ENCODE measurements at regions not wholly inside any gene's neighbourhood (a gene's known extent, or its start where the extent isn't known, plus 50 kb on each side); places are given as distances from the start of the nearest gene placed in this dataset.

- TF ChIP-seq TAF1 (IDR thresholded peaks at IDR 0.05; ENCODE audit: borderline replicate concordance, insufficient read depth, low read length), result no peak
- no peak for TF ChIP-seq POLR2AphosphoS5 (IDR thresholded peaks at IDR 0.05; ENCODE audit: low read depth, low read length)
- TF ChIP-seq FOXP2 (optimal IDR thresholded peaks at IDR 0.05; ENCODE audit: borderline replicate concordance, extremely low read depth, extremely low read length, insufficient read depth), result no peak
Measured at GRCh38 chr5:135246605-135246922, 152.5 kb downstream of the MACROH2A1 start.
